Neural cell (in vitro differentiated cells): ENCODE measurements at regions not wholly inside any gene's neighbourhood (a gene's known extent, or its start where the extent isn't known, plus 50 kb on each side); places are given as distances from the start of the nearest gene placed in this dataset.

Experiments
- H2AFZ ChIP-seq: fragments of 200-600, 300-800 bp; sonication (generic), shearing (Covaris generic); 2 replicates; pipeline ENCODE4 v1.6.0; 2014; ENCODE audit warnings: low read depth, mild to moderate bottlenecking, antibody characterized with exemption, low read length, moderate library complexity
- H3F3A ChIP-seq: fragments of 200-600 bp; shearing (Covaris generic); 2 replicates; pipeline ENCODE4 v1.6.1; 2016; ENCODE audit warnings: mild to moderate bottlenecking, moderate library complexity, mixed read lengths, antibody characterized with exemption, low read length; ENCODE audit not compliant: insufficient read depth, poor library complexity, severe bottlenecking
- H3K27ac ChIP-seq: fragments of 200-600, 300-800 bp; sonication (generic), shearing (Covaris generic); 2 replicates; pipeline ENCODE4 v1.5.1; 2014; ENCODE audit warnings: mild to moderate bottlenecking, low read length, moderate library complexity
- H3K27me3 ChIP-seq: fragments of 300-800, 200-600 bp; sonication (generic), shearing (Covaris generic); 2 replicates; pipeline ENCODE4 v1.6.0; 2014; ENCODE audit warnings: mild to moderate bottlenecking, low read depth, low read length, moderate library complexity; ENCODE audit not compliant: insufficient read depth
- H3K36me3 ChIP-seq: fragments of 300-800, 200-600 bp; sonication (generic), shearing (Covaris generic); 2 replicates; pipeline ENCODE4 v1.5.1; 2014; ENCODE audit warnings: mild to moderate bottlenecking, antibody characterized with exemption, low read length, moderate library complexity; ENCODE audit not compliant: insufficient read depth
- H3K4me2 ChIP-seq: fragments of 300-800, 200-600 bp; sonication (generic), shearing (Covaris generic); 2 replicates; pipeline ENCODE4 v1.6.0; 2014; ENCODE audit warnings: mild to moderate bottlenecking, low read length
- H3K4me3 ChIP-seq: fragments of 300-800, 200-600 bp; sonication (generic), shearing (Covaris generic); 2 replicates; pipeline ENCODE4 v1.5.1; 2014; ENCODE audit warnings: mild to moderate bottlenecking, low read length, moderate library complexity
- H3K79me2 ChIP-seq: fragments of 200-600 bp; shearing (Covaris generic); replicated peaks from 2 replicates; pipeline ENCODE4 v1.6.0; 2014; ENCODE audit warnings: mild to moderate bottlenecking, low read length, moderate library complexity; ENCODE audit not compliant: insufficient read depth
- H3K9ac ChIP-seq: fragments of 300-800, 200-600 bp; sonication (generic), shearing (Covaris generic); 2 replicates; pipeline ENCODE4 v1.6.1; 2016; ENCODE audit warnings: mild to moderate bottlenecking, low read length, mixed read lengths
- H3K9me2 ChIP-seq: fragments of 200-600 bp; shearing (Covaris generic); 2 replicates; pipeline ENCODE4 v1.6.1; 2016; ENCODE audit warnings: mild to moderate bottlenecking, low read length, mixed read lengths; ENCODE audit not compliant: insufficient read depth
- H3K9me3 ChIP-seq: fragments of 200-600, 300-800 bp; sonication (generic), shearing (Covaris generic); 2 replicates; pipeline ENCODE4 v1.6.1; 2016; ENCODE audit warnings: mild to moderate bottlenecking, mixed run types, low read length, moderate library complexity, mixed read lengths
- H4K20me1 ChIP-seq: fragments of 200-600 bp; shearing (Covaris generic); 2 replicates; pipeline ENCODE4 v1.6.1; 2016; ENCODE audit warnings: mild to moderate bottlenecking, mixed run types; ENCODE audit not compliant: insufficient read depth
- CTCF ChIP-seq: fragments of 450-650 bp; IDR thresholded peaks from 2 replicates; pipeline ENCODE4 v1.5.1; 2014; ENCODE audit warnings: antibody characterized with exemption, mild to moderate bottlenecking, moderate library complexity; ENCODE audit not compliant: poor library complexity, severe bottlenecking
- EP300 ChIP-seq: fragments of 450-650 bp; conservative IDR thresholded peaks from 2 replicates; pipeline ENCODE4 v1.6.1; 2014; ENCODE audit warnings: antibody characterized with exemption, mild to moderate bottlenecking, moderate library complexity; ENCODE audit not compliant: poor library complexity, severe bottlenecking
- EZH2 ChIP-seq: fragments of 200-600, 300-800 bp; shearing (Covaris generic), sonication (generic); IDR thresholded peaks from 2 replicates; pipeline ENCODE4 v1.6.1; 2014; ENCODE audit warnings: antibody characterized with exemption, low read length, borderline replicate concordance, mild to moderate bottlenecking; ENCODE audit not compliant: insufficient read depth, poor library complexity, severe bottlenecking
- MXI1 ChIP-seq: fragments of 450-650 bp; conservative IDR thresholded peaks from 2 replicates; pipeline ENCODE4 v1.6.1; 2014; ENCODE audit warnings: antibody characterized with exemption, mild to moderate bottlenecking; ENCODE audit not compliant: poor library complexity, severe bottlenecking
- POLR2AphosphoS5 ChIP-seq: IDR thresholded peaks from 2 replicates; pipeline ENCODE4 v1.6.1; 2012
- RAD21 ChIP-seq: fragments of 450-650 bp; conservative IDR thresholded peaks from 2 replicates; pipeline ENCODE4 v1.6.1; 2014; ENCODE audit warnings: antibody characterized with exemption, mild to moderate bottlenecking, moderate library complexity
- REST ChIP-seq: IDR thresholded peaks from 2 replicates; pipeline ENCODE4 v1.6.1; 2012; ENCODE audit warnings: borderline replicate concordance
- SMC3 ChIP-seq: fragments of 450-650 bp; conservative IDR thresholded peaks from 2 replicates; pipeline ENCODE4 v1.6.1; 2014; ENCODE audit warnings: antibody characterized with exemption, mild to moderate bottlenecking, moderate library complexity; ENCODE audit not compliant: poor library complexity
- TAF1 ChIP-seq: IDR thresholded peaks from 2 replicates; pipeline ENCODE4 v1.6.1; 2012; ENCODE audit warnings: low read depth

GRCh38 chr10:130368761-130369560, 232.8 kb downstream of the GLRX3 start:
- H3K9me2 ChIP-seq, result no peaks in the 10 kb centered on the region
- H3K9me3 ChIP-seq, result no peaks in the 10 kb centered on the region
- TF ChIP-seq CTCF (no peak), EP300 (no peak), SMC3 (no peak)
- no peaks in the 10 kb centered on the region for H3K36me3 ChIP-seq
- H3F3A ChIP-seq, result no peaks in the 10 kb centered on the region
- H4K20me1 ChIP-seq, result no peaks in the 10 kb centered on the region
- no peak overlapping the region for H3K4me3 ChIP-seq
- no peak overlapping the region for H3K27ac ChIP-seq
- no peak overlapping the region for H3K4me2 ChIP-seq
- no peak overlapping the region for H3K9ac ChIP-seq
- H3K79me2 ChIP-seq, result no peaks in the 10 kb centered on the region
- no peak overlapping the region for H2AFZ ChIP-seq
- H3K27me3 ChIP-seq, result no peaks in the 10 kb centered on the region

GRCh38 chr10:130369645-130370381, 233.6 kb downstream of the GLRX3 start:
- Histone ChIP-seq H2AFZ (no peak overlapping the region), H3K27me3 (no peaks in the 10 kb centered on the region), H3K9me3 (no peaks in the 10 kb centered on the region), H3K36me3 (no peaks in the 10 kb centered on the region), H3K4me3 (no peak overlapping the region), H3K9ac (no peak overlapping the region), H3F3A (no peaks in the 10 kb centered on the region), H3K79me2 (no peaks in the 10 kb centered on the region), H3K9me2 (no peaks in the 10 kb centered on the region), H3K27ac (no peak overlapping the region), H4K20me1 (no peaks in the 10 kb centered on the region), H3K4me2 (no peak overlapping the region)
- no peak for TF ChIP-seq MXI1
- TF ChIP-seq CTCF, result no peak
- TF ChIP-seq POLR2AphosphoS5, result no peak
- TF ChIP-seq RAD21, result no peak
- no peak for TF ChIP-seq EZH2
- TF ChIP-seq TAF1, result no peak
- TF ChIP-seq SMC3, result no peak
- TF ChIP-seq REST, result no peak
- no peak for TF ChIP-seq EP300
